Karpas-422 (cell line): ENCODE measurements at regions not wholly inside any gene's neighbourhood (a gene's known extent, or its start where the extent isn't known, plus 50 kb on each side); places are given as distances from the start of the nearest gene placed in this dataset.
"Not testable (repeated sequence)": the region's sequence is repeated elsewhere in the genome, so short reads cannot be mapped to it uniquely, and the experiment has no call there.

ENCODE experiments used
- DNase-seq: peaks from one replicate; pipeline ENCODE4 v3.0.0-alpha.2; 2015
- H2AFZ ChIP-seq: fragments of 200-600 bp; sonication (generic); 2 replicates; pipeline ENCODE4 v1.6.1; 2014; ENCODE audit warnings: antibody characterized with exemption, low read length, mixed read lengths
- H3K27ac ChIP-seq: fragments of 200-600 bp; sonication (generic); 2 replicates; pipeline ENCODE4 v1.5.1; 2014; ENCODE audit warnings: mild to moderate bottlenecking, low read length, moderate library complexity
- H3K27me3 ChIP-seq: fragments of 200-600 bp; sonication (generic); 2 replicates; pipeline ENCODE4 v1.6.1; 2014; ENCODE audit warnings: low read length, mixed read lengths
- H3K36me3 ChIP-seq: fragments of 200-600 bp; sonication (generic); 2 replicates; pipeline ENCODE4 v1.6.1; 2014; ENCODE audit warnings: low read length, mixed read lengths; ENCODE audit not compliant: insufficient read depth
- H3K4me1 ChIP-seq: fragments of 200-600 bp; sonication (generic); 2 replicates; pipeline ENCODE4 v1.6.1; 2014; ENCODE audit warnings: mild to moderate bottlenecking, low read length, mixed read lengths
- H3K4me2 ChIP-seq: fragments of 200-600 bp; sonication (generic); 2 replicates; pipeline ENCODE4 v1.6.1; 2014; ENCODE audit warnings: low read length, low read depth, mild to moderate bottlenecking; ENCODE audit not compliant: poor library complexity, severe bottlenecking
- H3K4me3 ChIP-seq: fragments of 200-600 bp; sonication (generic); 2 replicates; pipeline ENCODE4 v1.5.1; 2014; ENCODE audit warnings: mild to moderate bottlenecking, antibody characterized with exemption, low read length, mixed read lengths
- H3K79me2 ChIP-seq: fragments of 200-600 bp; sonication (generic); 2 replicates; pipeline ENCODE4 v1.6.1; 2014; ENCODE audit warnings: mild to moderate bottlenecking, low read length, mixed read lengths
- H3K9ac ChIP-seq: fragments of 200-600 bp; sonication (generic); 2 replicates; pipeline ENCODE4 v1.6.0; 2014; ENCODE audit warnings: low read length
- H3K9me2 ChIP-seq: fragments of 200-600 bp; sonication (generic), shearing (Covaris generic); replicated peaks from 2 replicates; pipeline ENCODE4 v1.6.0; 2014; ENCODE audit warnings: mild to moderate bottlenecking, low read length, moderate library complexity; ENCODE audit not compliant: insufficient read depth
- H3K9me3 ChIP-seq: fragments of 300-700, 200-600 bp; sonication (generic); 2 replicates; pipeline ENCODE4 v1.6.1; 2014; ENCODE audit warnings: low read length, mixed read lengths
- H4K20me1 ChIP-seq: fragments of 200-600 bp; sonication (generic); 2 replicates; pipeline ENCODE4 v1.6.1; 2014; ENCODE audit warnings: mild to moderate bottlenecking, antibody characterized with exemption, low read length, low read depth; ENCODE audit not compliant: insufficient read depth

DNA sequence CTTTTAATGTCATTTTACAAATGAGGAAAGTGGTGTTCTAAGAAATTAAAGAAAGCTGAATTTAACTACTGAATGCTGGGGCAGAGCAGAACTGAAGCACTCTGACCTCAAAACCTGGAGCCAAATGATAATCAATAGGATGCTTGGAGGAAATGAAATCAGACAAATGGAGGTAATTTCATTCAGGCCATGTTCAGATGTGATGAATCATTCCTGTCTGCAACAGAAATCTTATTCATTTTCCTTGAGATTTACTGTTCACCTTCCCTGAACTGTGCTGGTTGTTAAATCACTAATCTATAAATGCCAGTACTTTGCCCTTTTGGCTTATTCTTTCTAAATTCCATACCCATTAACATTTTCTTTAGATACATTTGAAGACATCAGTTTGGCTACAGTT is 85.6 kb upstream of the SNX7 start:
- Histone ChIP-seq H3K79me2 (no peaks in the 10 kb centered on the region), H2AFZ (no peak overlapping the region), H3K36me3 (no peaks in the 10 kb centered on the region), H4K20me1 (no peaks in the 10 kb centered on the region), H3K4me2 (no peak overlapping the region), H3K9me3 (no peaks in the 10 kb centered on the region), H3K4me1 (no peaks in the 10 kb centered on the region), H3K27me3 (no peaks in the 10 kb centered on the region), H3K9ac (no peak overlapping the region), H3K9me2 (peaks cover 2% of the 10 kb centered on the region; the same call in 1 of the 2 replicates), H3K27ac (no peak overlapping the region), H3K4me3 (no peak overlapping the region)
- DNase-seq, result no peak

GRCh38 chr1:98565951-98566350 is 95.6 kb upstream of the SNX7 start:
- Histone ChIP-seq H3K9ac (no peak overlapping the region), H3K36me3 (no peaks in the 10 kb centered on the region), H3K4me3 (no peak overlapping the region), H3K27me3 (no peaks in the 10 kb centered on the region), H3K9me2 (no peaks in the 10 kb centered on the region), H3K4me2 (no peak overlapping the region), H3K79me2 (no peaks in the 10 kb centered on the region), H3K27ac (no peak overlapping the region), H2AFZ (no peak overlapping the region), H3K4me1 (no peaks in the 10 kb centered on the region), H4K20me1 (no peaks in the 10 kb centered on the region), H3K9me3 (peaks cover 3% of the 10 kb centered on the region; the same call in 1 of the 2 replicates)
- no peak for DNase-seq

DNA sequence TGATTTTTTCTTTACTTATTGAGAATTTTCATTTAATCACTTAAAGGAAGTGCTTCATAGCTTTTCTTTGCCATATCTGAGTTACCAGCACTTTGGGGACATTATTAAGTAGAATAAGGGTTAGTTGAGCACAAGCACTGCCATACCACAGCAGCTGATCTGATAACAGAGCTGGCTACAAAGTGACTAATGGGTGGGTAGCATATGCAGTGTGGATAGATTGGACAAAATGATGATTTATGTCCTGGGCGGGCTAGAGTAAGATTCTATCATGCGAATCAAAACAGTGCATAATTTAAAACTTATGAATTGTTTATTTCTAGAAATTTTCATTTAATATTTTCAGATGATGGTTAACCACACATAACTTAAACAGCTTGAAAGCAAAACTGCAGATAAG is 102.2 kb upstream of the SNX7 start:
- H3K4me2 ChIP-seq, result no peak overlapping the region
- H4K20me1 ChIP-seq, result no peaks in the 10 kb centered on the region
- H3K4me3 ChIP-seq, result no peak overlapping the region
- no peak for DNase-seq
- no peak overlapping the region for H3K27ac ChIP-seq
- H3K36me3 ChIP-seq, result no peaks in the 10 kb centered on the region
- 0 out of 2 replicates have a peak, but pooled peaks cover 2% of the 10 kb centered on the region for H3K27me3 ChIP-seq
- no peaks in the 10 kb centered on the region for H3K9me2 ChIP-seq
- no peak overlapping the region for H3K9ac ChIP-seq
- no peak overlapping the region for H2AFZ ChIP-seq
- H3K4me1 ChIP-seq, result no peaks in the 10 kb centered on the region
- H3K9me3 ChIP-seq, result peaks cover 3% of the 10 kb centered on the region; the same call in 1 of the 2 replicates
- no peaks in the 10 kb centered on the region for H3K79me2 ChIP-seq

GRCh38 chr1:98557895-98558294 is 103.6 kb upstream of the SNX7 start:
- no peaks in the 10 kb centered on the region for H3K4me1 ChIP-seq
- no peaks in the 10 kb centered on the region for H3K9me3 ChIP-seq
- no peak overlapping the region for H3K9ac ChIP-seq
- DNase-seq, result no peak
- no peak overlapping the region for H3K4me3 ChIP-seq
- H3K36me3 ChIP-seq, result no peaks in the 10 kb centered on the region
- H3K27ac ChIP-seq, result no peak overlapping the region
- no peak overlapping the region for H2AFZ ChIP-seq
- no peaks in the 10 kb centered on the region for H3K79me2 ChIP-seq
- H3K4me2 ChIP-seq, result no peak overlapping the region
- no peaks in the 10 kb centered on the region for H3K9me2 ChIP-seq
- H3K27me3 ChIP-seq, result 0 out of 2 replicates have a peak, but pooled peaks cover 2% of the 10 kb centered on the region
- no peaks in the 10 kb centered on the region for H4K20me1 ChIP-seq

DNA sequence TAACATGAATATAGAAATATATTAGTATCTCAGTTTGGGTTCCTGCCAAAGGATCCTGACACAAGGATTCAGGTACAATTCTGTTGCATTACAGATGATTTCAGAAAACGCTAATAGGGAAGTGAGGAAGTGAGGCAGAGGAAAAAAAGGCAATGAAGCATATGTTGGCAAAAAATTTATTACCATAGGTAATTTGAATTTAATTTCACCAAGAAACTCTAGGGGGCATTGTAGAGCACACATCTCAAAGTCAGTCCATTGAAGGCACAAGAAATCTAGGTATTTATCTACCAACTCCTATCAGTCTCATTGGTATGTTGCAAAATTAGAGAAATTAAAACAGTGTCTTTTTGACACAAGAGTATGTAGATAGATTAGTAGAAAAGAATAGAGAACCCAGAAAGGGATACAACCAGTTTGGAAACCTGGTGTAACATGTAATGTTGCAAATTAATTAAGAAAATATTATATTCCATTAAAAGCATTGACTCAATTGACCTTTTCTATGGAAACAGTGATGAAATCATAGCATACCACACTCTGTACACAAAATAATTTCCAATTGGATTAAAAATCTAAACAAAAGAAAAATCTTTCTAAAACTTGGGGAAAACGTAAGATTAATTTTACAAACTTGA is 104.9 kb upstream of the SNX7 start:
- no peak overlapping the region for H3K4me2 ChIP-seq
- no peaks in the 10 kb centered on the region for H3K9me3 ChIP-seq
- H3K9ac ChIP-seq, result no peak overlapping the region
- H3K4me1 ChIP-seq, result no peaks in the 10 kb centered on the region
- H3K4me3 ChIP-seq, result no peak overlapping the region
- H3K36me3 ChIP-seq, result no peaks in the 10 kb centered on the region
- H3K9me2 ChIP-seq, result no peaks in the 10 kb centered on the region
- H3K79me2 ChIP-seq, result no peaks in the 10 kb centered on the region
- no peaks in the 10 kb centered on the region for H4K20me1 ChIP-seq
- no peak overlapping the region for H2AFZ ChIP-seq
- H3K27ac ChIP-seq, result no peak overlapping the region
- H3K27me3 ChIP-seq, result peaks cover 2% of the 10 kb centered on the region; the same call in 1 of the 2 replicates
- DNase-seq, result peak; percentile 75

DNA sequence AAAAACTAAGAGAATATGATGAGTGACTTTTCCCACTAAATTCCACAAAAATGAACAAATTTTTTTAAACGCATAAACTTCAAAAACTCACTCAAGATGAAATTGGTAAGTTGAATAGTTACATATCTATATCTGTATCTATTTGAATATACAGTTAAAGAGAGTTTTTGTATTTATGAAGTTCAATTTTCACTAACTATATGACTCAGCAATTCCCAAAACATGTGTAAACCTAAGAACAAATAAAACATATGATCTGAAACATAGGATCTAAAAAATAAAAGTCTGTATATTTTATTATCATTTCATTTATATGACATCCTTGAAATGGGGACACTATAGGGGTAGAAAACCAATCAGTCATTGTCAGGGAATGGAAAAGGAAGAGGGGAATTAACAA is 105.7 kb upstream of the SNX7 start:
- Histone ChIP-seq H3K27ac (no peak overlapping the region), H3K27me3 (peaks cover 2% of the 10 kb centered on the region; the same call in 1 of the 2 replicates), H3K4me3 (no peak overlapping the region), H3K4me1 (no peaks in the 10 kb centered on the region), H3K79me2 (no peaks in the 10 kb centered on the region), H4K20me1 (no peaks in the 10 kb centered on the region), H3K36me3 (no peaks in the 10 kb centered on the region), H3K9me3 (no peaks in the 10 kb centered on the region), H3K9ac (no peak overlapping the region), H2AFZ (no peak overlapping the region), H3K9me2 (no peaks in the 10 kb centered on the region), H3K4me2 (no peak overlapping the region)
- no peak for DNase-seq

- not testable (repeated sequence) for H3K27ac ChIP-seq, DNase-seq, H3K79me2 ChIP-seq, H3K9me3 ChIP-seq, H3K4me3 ChIP-seq, H4K20me1 ChIP-seq, H3K4me1 ChIP-seq, H3K36me3 ChIP-seq, H2AFZ ChIP-seq, H3K9me2 ChIP-seq, H3K27me3 ChIP-seq, H3K4me2 ChIP-seq, H3K9ac ChIP-seq
These were observed 108.9 kb upstream of the SNX7 start for GRCh38 chr1:98552576-98553074.

GRCh38 chr1:98550076-98550475 is 111.4 kb upstream of the SNX7 start:
- Histone ChIP-seq H3K4me2 (no peak overlapping the region), H3K9ac (no peak overlapping the region), H4K20me1 (no peaks in the 10 kb centered on the region), H3K4me1 (no peaks in the 10 kb centered on the region), H3K36me3 (no peaks in the 10 kb centered on the region), H3K27me3 (no peaks in the 10 kb centered on the region; the same call in 1 of the 2 replicates), H3K4me3 (no peak overlapping the region), H3K9me3 (no peaks in the 10 kb centered on the region), H3K9me2 (no peaks in the 10 kb centered on the region), H3K27ac (no peak overlapping the region), H3K79me2 (no peaks in the 10 kb centered on the region), H2AFZ (no peak overlapping the region)
- DNase-seq, result no peak
